PC-3 (cell line): ENCODE measurements at regions not wholly inside any gene's neighbourhood (a gene's known extent, or its start where the extent isn't known, plus 50 kb on each side); places are given as distances from the start of the nearest gene placed in this dataset.

Experiments
- ATAC-seq: fragments of 200-7000 bp; cut with Tn5 transposase; 2 replicates; pipeline ENCODE4 v1.9.1; 2020; ENCODE audit warnings: mild to moderate bottlenecking, moderate library complexity
- BruUV-seq: library from RNA; stranded (reverse); fragments of 400-500 nt; replicated peaks from 2 replicates; lab custom pipeline; 2021; lab: Mats Ljungman, UMichigan
- CTCF ChIA-PET: fragments of 300-600 bp; sonication (Branson Sonifier 250); formaldehyde crosslinking; loops from one replicate; lab custom pipeline; 2022; ENCODE audit warnings: antibody characterized with exemption; lab: Charles Lee
- POLR2A ChIA-PET: fragments of 300-600 bp; sonication (Branson Sonifier 250); formaldehyde crosslinking; loops from one replicate; lab custom pipeline; 2022; ENCODE audit warnings: antibody characterized with exemption; ENCODE audit not compliant: unreplicated experiment; lab: Charles Lee
- DNase-seq: peaks from one replicate; pipeline ENCODE4 v3.0.0-alpha.2; 2015
- H2AFZ ChIP-seq: fragments of 300-600 bp; sonication (generic); 2 replicates; pipeline ENCODE4 v1.6.0; 2016; ENCODE audit warnings: antibody characterized with exemption, low read length
- H3F3A ChIP-seq: fragments of 300-600 bp; sonication (generic); one replicate; pipeline ENCODE4 v1.6.0; 2017; ENCODE audit warnings: antibody characterized with exemption, low read length, control low read depth, mild to moderate bottlenecking; ENCODE audit not compliant: unreplicated experiment
- H3K27ac ChIP-seq: fragments of 300-600 bp; sonication (generic); 2 replicates; pipeline ENCODE4 v1.5.1; 2016; ENCODE audit warnings: mild to moderate bottlenecking, low read length
- H3K27me3 ChIP-seq: fragments of 300-600 bp; sonication (generic); 2 replicates; pipeline ENCODE4 v1.6.1; 2016; ENCODE audit warnings: low read length, mixed read lengths
- H3K36me3 ChIP-seq: fragments of 300-600 bp; sonication (generic); 2 replicates; pipeline ENCODE4 v1.6.1; 2016; ENCODE audit warnings: low read depth, mixed run types, low read length, mixed read lengths
- H3K4me1 ChIP-seq: fragments of 300-600 bp; sonication (generic); 2 replicates; pipeline ENCODE4 v1.5.1; 2016; ENCODE audit warnings: low read length; ENCODE audit not compliant: insufficient read depth
- H3K4me2 ChIP-seq: fragments of 300-600 bp; sonication (generic); 2 replicates; pipeline ENCODE4 v1.6.0; 2016; ENCODE audit warnings: low read length
- H3K4me3 ChIP-seq: fragments of 300-600 bp; sonication (generic); 2 replicates; pipeline ENCODE4 v1.5.1; 2016; ENCODE audit warnings: mild to moderate bottlenecking, low read length, mixed read lengths
- H3K79me2 ChIP-seq: fragments of 300-600 bp; sonication (generic); 2 replicates; pipeline ENCODE4 v1.6.1; 2017; ENCODE audit warnings: low read length, mixed read lengths
- H3K9ac ChIP-seq: fragments of 300-600 bp; sonication (generic); 2 replicates; pipeline ENCODE4 v1.6.0; 2016; ENCODE audit warnings: mild to moderate bottlenecking, low read length
- H3K9me2 ChIP-seq: fragments of 300-600 bp; sonication (generic); replicated peaks from 2 replicates; pipeline ENCODE4 v1.6.1; 2016; ENCODE audit warnings: mixed run types, low read length, mixed read lengths
- H3K9me3 ChIP-seq: fragments of 300-600 bp; sonication (generic); 2 replicates; pipeline ENCODE4 v1.6.1; 2016; ENCODE audit warnings: low read length, mixed read lengths
- H4K20me1 ChIP-seq: fragments of 300-600 bp; sonication (generic); 2 replicates; pipeline ENCODE4 v1.6.1; 2016; ENCODE audit warnings: low read length, mixed read lengths
- CTCF ChIP-seq: fragments of 300-600 bp; sonication (generic); conservative IDR thresholded peaks from 2 replicates; pipeline ENCODE4 v1.5.1; 2017; ENCODE audit warnings: antibody characterized with exemption, low read depth, mild to moderate bottlenecking, low read length
- EZH2 ChIP-seq: fragments of 300-600 bp; sonication (generic); IDR thresholded peaks from one replicate; pipeline ENCODE4 v1.6.1; 2017; ENCODE audit warnings: antibody characterized with exemption, mild to moderate bottlenecking, low read length; ENCODE audit not compliant: unreplicated experiment
- EZH2phosphoT487 ChIP-seq: fragments of 300-600 bp; sonication (generic); IDR thresholded peaks from 2 replicates; pipeline ENCODE4 v1.6.1; 2018; ENCODE audit warnings: mild to moderate bottlenecking, antibody characterized with exemption, low read length, borderline replicate concordance
- intact Hi-C: fragments of 100-400 bp; cut with micrococcal nuclease; formaldehyde crosslinking; loops from 2 replicates; pipeline ENCODE4 v1.9.0; 2023

DNA sequence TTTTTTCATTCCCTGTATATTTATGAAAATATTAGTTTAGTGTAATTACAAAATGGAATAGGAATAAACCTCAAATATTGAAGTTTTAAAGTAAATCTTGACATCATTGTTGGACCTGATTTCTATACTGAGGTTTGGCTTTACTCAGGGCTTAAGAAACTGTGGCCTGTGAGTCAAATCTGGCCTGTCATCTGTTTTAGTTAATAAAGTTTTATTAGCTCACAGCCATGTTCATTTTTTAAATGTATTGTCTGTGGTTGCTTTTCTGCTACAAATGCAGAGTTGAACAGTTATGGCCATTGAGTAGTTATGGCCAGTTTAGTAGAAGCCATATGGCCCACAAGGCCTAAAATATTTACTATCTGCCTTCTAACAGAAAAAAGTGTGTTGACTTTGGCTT, 80.7 kb downstream of the DIPK2A start:
- no TSS peak for BruUV-seq
- no peak overlapping the region for H3K27ac ChIP-seq
- H2AFZ ChIP-seq, result no peak overlapping the region
- DNase-seq (no peak), ATAC-seq (no peak)
- no peaks in the 10 kb centered on the region for H4K20me1 ChIP-seq
- H3K4me2 ChIP-seq, result no peak overlapping the region
- H3F3A ChIP-seq, result no peaks in the 10 kb centered on the region
- intact Hi-C loops, result no loop called here
- H3K4me3 ChIP-seq, result no peak overlapping the region
- no peaks in the 10 kb centered on the region for H3K27me3 ChIP-seq
- H3K36me3 ChIP-seq, result no peaks in the 10 kb centered on the region
- H3K9ac ChIP-seq, result no peak overlapping the region
- no peaks in the 10 kb centered on the region for H3K9me2 ChIP-seq
- H3K79me2 ChIP-seq, result no peaks in the 10 kb centered on the region
- H3K4me1 ChIP-seq, result peaks cover 32% of the 10 kb centered on the region
- POLR2A ChIA-PET, result no interaction called here
- no peaks in the 10 kb centered on the region for H3K9me3 ChIP-seq
- TF ChIP-seq CTCF (no peak), EZH2 (no peak), EZH2phosphoT487 (no peak)
- CTCF ChIA-PET, result no interaction called here

DNA sequence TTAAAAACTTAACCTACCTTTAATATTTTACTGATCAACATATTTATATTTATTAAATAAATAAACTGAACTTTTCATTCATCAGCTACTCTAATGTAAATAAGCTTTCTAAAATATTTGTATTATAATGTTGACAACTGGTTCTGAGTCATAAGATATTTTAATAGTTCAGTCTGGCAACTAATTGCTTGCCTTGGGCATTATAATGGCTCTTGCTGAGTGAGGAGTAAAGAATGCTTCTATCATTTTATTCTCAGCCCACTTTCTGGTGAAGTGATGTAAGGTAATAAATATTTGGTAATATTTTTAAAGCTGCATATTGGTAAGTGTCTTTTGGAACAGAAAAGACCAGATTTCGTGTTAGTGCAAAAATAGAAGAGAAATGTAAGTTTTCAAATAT, 81.5 kb downstream of the DIPK2A start:
- TF ChIP-seq EZH2phosphoT487 (no peak), CTCF (no peak), EZH2 (no peak)
- Histone ChIP-seq H3K9me3 (no peaks in the 10 kb centered on the region), H3K9ac (no peak overlapping the region), H4K20me1 (no peaks in the 10 kb centered on the region), H3K4me1 (peaks cover 32% of the 10 kb centered on the region), H2AFZ (no peak overlapping the region), H3K4me2 (peak overlapping the region; percentile 49), H3K36me3 (no peaks in the 10 kb centered on the region), H3K9me2 (no peaks in the 10 kb centered on the region), H3K79me2 (no peaks in the 10 kb centered on the region), H3F3A (no peaks in the 10 kb centered on the region), H3K4me3 (no peak overlapping the region), H3K27ac (peak overlapping the region; percentile 48), H3K27me3 (no peaks in the 10 kb centered on the region)
- intact Hi-C loops, result loop anchor here (1.0 kb wide), 2 partner anchors 42 to 109 kb away; no protein-coding TSS in a partner anchor
- ChIA-PET POLR2A (interaction anchor here (0.6 to 1.1 kb wide), 3 partner anchors 80 to 350 kb away, joined by 3 to 4 read pairs (median 3); partner anchors contain the start of gene DIPK2A), CTCF (interaction anchor here (0.6 kb wide), 1 partner anchor 717 kb away, joined by 5 read pairs; no protein-coding TSS in a partner anchor)
- ATAC-seq, result peak; percentile 80
- DNase-seq, result peak; percentile 91
- no TSS peak for BruUV-seq

DNA sequence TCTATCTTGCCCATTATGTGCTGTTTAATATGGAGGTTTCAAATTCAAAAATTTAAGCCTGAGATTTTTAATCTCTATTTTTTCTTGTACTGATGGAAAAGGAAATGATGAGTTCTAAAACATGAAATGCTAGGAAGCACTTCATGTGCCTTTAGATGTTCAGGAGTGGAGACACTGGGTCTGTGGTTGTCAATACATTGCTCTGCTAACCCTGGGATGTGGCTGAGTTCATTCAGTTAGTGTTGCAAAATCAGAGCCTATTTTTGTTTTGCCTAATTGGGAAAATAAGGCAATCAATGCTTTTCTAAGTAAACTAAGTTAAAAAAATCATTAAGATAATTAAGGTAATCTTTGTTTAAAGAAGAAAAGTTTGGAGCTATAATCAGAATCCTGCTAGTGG, 83.1 kb downstream of the DIPK2A start:
- ChIA-PET CTCF (interaction anchor here (0.6 kb wide), 1 partner anchor 67 kb away, joined by 5 read pairs; no protein-coding TSS in a partner anchor), POLR2A (no interaction called here)
- H3K9me2 ChIP-seq, result no peaks in the 10 kb centered on the region
- BruUV-seq, result no TSS peak
- no peak for DNase-seq
- no peaks in the 10 kb centered on the region for H3K27me3 ChIP-seq
- H3K4me3 ChIP-seq, result no peak overlapping the region
- no peak for TF ChIP-seq EZH2phosphoT487
- TF ChIP-seq EZH2, result no peak
- TF ChIP-seq CTCF, result no peak
- no peak overlapping the region for H3K4me2 ChIP-seq
- H3F3A ChIP-seq, result no peaks in the 10 kb centered on the region
- H3K79me2 ChIP-seq, result no peaks in the 10 kb centered on the region
- H2AFZ ChIP-seq, result no peak overlapping the region
- no peaks in the 10 kb centered on the region for H3K36me3 ChIP-seq
- H3K9me3 ChIP-seq, result no peaks in the 10 kb centered on the region
- no peaks in the 10 kb centered on the region for H4K20me1 ChIP-seq
- no peak overlapping the region for H3K27ac ChIP-seq
- H3K9ac ChIP-seq, result no peak overlapping the region
- peaks cover 32% of the 10 kb centered on the region for H3K4me1 ChIP-seq
- intact Hi-C loops, result loop anchor here (5.0 kb wide), 1 partner anchor 77 kb away; no protein-coding TSS in a partner anchor
- ATAC-seq, result no peak
